ENCODE measurements at regions not wholly inside any gene's neighbourhood (a gene's known extent, or its start where the extent isn't known, plus 50 kb on each side); places are given as distances from the start of the nearest gene placed in this dataset.

DNA sequence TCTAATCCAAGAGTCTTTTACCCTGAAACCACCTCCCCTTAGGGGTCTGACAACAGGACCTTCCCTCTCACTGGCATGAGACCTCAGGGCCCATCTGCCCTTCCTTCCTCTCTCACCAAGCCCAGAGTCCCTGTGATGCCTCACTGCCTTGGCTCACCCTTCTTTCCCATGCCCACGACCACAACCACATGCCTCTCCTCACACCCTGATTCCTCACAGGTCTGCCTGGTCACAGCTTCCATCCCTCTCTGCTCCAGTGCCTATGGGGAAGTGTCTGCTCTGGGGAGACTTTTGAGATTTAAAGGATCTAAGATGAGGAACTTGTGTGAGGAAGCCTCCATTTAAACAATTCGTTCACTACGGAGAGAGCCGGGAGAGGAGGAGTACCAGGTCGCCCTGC, 98.9 kb upstream of the SH3BP4 start:
- H3K36me3 Mint-ChIP-seq (ENCODE audit: low read depth, unreplicated experiment), result no peaks in the 10 kb centered on the region
- peaks cover 3% of the 10 kb centered on the region for H3K27me3 Mint-ChIP-seq (ENCODE audit: unreplicated experiment)
- TF ChIP-seq, protein P1, sequence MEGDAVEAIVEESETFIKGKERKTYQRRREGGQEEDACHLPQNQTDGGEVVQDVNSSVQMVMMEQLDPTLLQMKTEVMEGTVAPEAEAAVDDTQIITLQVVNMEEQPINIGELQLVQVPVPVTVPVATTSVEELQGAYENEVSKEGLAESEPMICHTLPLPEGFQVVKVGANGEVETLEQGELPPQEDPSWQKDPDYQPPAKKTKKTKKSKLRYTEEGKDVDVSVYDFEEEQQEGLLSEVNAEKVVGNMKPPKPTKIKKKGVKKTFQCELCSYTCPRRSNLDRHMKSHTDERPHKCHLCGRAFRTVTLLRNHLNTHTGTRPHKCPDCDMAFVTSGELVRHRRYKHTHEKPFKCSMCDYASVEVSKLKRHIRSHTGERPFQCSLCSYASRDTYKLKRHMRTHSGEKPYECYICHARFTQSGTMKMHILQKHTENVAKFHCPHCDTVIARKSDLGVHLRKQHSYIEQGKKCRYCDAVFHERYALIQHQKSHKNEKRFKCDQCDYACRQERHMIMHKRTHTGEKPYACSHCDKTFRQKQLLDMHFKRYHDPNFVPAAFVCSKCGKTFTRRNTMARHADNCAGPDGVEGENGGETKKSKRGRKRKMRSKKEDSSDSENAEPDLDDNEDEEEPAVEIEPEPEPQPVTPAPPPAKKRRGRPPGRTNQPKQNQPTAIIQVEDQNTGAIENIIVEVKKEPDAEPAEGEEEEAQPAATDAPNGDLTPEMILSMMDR (IDR thresholded peaks at IDR 0.05; ENCODE audit: unreplicated experiment), result no peak
- DNase-seq (ENCODE audit: low spot score), result no peak
- H3K4me3 Mint-ChIP-seq (ENCODE audit: unreplicated experiment), result no peak overlapping the region
- H3K9me3 Mint-ChIP-seq (ENCODE audit: unreplicated experiment), result no peaks in the 10 kb centered on the region
- no peak overlapping the region for H3K27ac Mint-ChIP-seq (ENCODE audit: unreplicated experiment)
- H3K4me1 Mint-ChIP-seq (ENCODE audit: unreplicated experiment), result peaks cover 10% of the 10 kb centered on the region

DNA sequence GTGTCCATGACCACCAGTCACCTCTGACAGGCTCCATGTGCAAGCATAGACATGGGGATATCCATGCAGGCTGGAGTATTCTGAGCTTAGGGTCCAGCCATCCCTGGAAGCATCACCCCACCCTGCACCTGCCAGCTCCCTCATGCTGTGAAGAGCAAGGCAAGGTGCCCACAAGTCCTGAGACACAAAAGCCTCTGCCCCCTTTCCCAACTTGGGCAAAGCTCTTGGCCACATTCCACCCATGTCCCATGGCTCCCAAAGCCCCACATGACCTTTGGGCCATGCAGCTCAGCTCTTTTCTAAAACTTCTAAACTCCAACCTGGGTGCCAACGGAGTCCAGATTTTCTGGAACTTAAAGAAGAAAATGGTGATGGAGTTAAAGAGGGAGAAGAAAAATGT, 99.8 kb upstream of the SH3BP4 start:
- H3K36me3 Mint-ChIP-seq (ENCODE audit: low read depth, unreplicated experiment), result no peaks in the 10 kb centered on the region
- H3K9me3 Mint-ChIP-seq (ENCODE audit: unreplicated experiment), result no peaks in the 10 kb centered on the region
- no peak overlapping the region for H3K4me3 Mint-ChIP-seq (ENCODE audit: unreplicated experiment)
- H3K4me1 Mint-ChIP-seq (ENCODE audit: unreplicated experiment), result peaks cover 14% of the 10 kb centered on the region
- peaks cover 5% of the 10 kb centered on the region for H3K27me3 Mint-ChIP-seq (ENCODE audit: unreplicated experiment)
- no peak overlapping the region for H3K27ac Mint-ChIP-seq (ENCODE audit: unreplicated experiment)
- DNase-seq (ENCODE audit: low spot score), result no peak
- TF ChIP-seq, protein P1 (IDR thresholded peaks at IDR 0.05; ENCODE audit: unreplicated experiment), result no peak

DNA sequence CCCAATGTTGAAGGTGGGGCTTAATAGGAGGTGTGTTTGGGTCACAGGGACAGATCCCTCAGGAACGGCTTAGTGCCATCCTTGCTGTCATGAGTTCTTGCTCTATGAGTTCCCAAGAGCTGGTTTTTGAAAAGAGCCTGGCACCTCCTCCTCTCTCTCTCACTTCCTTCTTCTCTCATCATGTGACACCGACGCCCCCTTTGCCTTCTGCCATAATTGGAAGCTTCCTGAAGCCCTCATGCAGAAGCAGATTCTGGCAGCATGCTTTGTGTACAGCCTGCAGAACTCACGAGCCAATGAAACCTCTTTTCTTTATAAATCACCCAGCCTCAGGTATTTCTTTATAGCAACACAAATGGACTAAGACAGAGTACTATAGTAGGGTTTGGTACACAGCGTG, 100.4 kb upstream of the SH3BP4 start:
- no peak overlapping the region for H3K27ac Mint-ChIP-seq (ENCODE audit: unreplicated experiment)
- no peaks in the 10 kb centered on the region for H3K36me3 Mint-ChIP-seq (ENCODE audit: low read depth, unreplicated experiment)
- peaks cover 5% of the 10 kb centered on the region for H3K27me3 Mint-ChIP-seq (ENCODE audit: unreplicated experiment)
- DNase-seq (ENCODE audit: low spot score), result no peak
- H3K4me1 Mint-ChIP-seq (ENCODE audit: unreplicated experiment), result peaks cover 14% of the 10 kb centered on the region
- H3K9me3 Mint-ChIP-seq (ENCODE audit: unreplicated experiment), result no peaks in the 10 kb centered on the region
- no peak overlapping the region for H3K4me3 Mint-ChIP-seq (ENCODE audit: unreplicated experiment)
- TF ChIP-seq, protein P1 (IDR thresholded peaks at IDR 0.05; ENCODE audit: unreplicated experiment), result no peak

DNA sequence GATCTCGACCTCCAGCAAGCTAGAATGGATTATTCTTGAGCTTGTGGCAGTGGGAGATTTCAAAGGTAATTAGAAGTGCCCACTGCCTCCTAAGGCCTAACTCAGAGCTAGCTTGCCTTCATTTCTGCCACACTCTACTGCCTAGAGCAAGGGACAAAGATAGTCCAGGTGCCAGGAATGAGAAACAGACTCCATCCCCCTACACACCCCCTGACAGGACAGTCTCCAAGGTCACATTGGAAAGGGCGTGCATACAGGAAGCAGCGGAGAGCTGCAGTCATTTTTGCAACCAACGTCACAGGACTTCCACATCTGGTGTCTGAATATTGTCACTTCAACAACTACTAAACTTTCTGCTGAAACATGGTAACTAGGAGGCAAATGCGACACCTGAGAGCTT, 101.0 kb upstream of the SH3BP4 start:
- Mint-ChIP-seq H3K36me3 (ENCODE audit: low read depth, unreplicated experiment) (no peaks in the 10 kb centered on the region), H3K4me3 (ENCODE audit: unreplicated experiment) (no peak overlapping the region), H3K4me1 (ENCODE audit: unreplicated experiment) (peaks cover 14% of the 10 kb centered on the region), H3K27me3 (ENCODE audit: unreplicated experiment) (peaks cover 5% of the 10 kb centered on the region), H3K27ac (ENCODE audit: unreplicated experiment) (no peak overlapping the region), H3K9me3 (ENCODE audit: unreplicated experiment) (no peaks in the 10 kb centered on the region)
- no peak for DNase-seq (ENCODE audit: low spot score)
- TF ChIP-seq, protein P1 (IDR thresholded peaks at IDR 0.05; ENCODE audit: unreplicated experiment), result no peak

DNA sequence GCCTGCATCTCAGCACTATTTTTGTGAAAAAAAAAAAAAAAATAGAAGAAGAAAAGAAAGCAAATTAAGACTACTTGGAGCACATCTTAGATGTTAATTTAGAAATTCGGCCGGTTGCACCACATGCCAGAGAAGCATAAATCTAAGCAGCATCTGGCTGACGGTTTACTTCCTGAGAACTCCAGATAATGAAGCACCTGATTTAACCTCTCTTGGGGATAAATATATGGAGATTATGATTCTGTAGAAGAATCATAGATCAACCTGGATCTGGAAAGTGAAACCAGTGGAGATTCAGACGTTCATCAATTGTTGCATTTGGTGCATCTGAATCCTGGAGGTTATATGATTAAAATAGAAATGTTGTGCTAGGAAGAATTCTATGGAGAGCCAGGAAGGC, 102.1 kb upstream of the SH3BP4 start:
- peaks cover 3% of the 10 kb centered on the region for H3K27me3 Mint-ChIP-seq (ENCODE audit: unreplicated experiment)
- DNase-seq (ENCODE audit: low spot score), result no peak
- no peak overlapping the region for H3K27ac Mint-ChIP-seq (ENCODE audit: unreplicated experiment)
- no peaks in the 10 kb centered on the region for H3K9me3 Mint-ChIP-seq (ENCODE audit: unreplicated experiment)
- TF ChIP-seq, protein P1 (IDR thresholded peaks at IDR 0.05; ENCODE audit: unreplicated experiment), result no peak
- no peak overlapping the region for H3K4me3 Mint-ChIP-seq (ENCODE audit: unreplicated experiment)
- H3K4me1 Mint-ChIP-seq (ENCODE audit: unreplicated experiment), result peaks cover 14% of the 10 kb centered on the region
- no peaks in the 10 kb centered on the region for H3K36me3 Mint-ChIP-seq (ENCODE audit: low read depth, unreplicated experiment)
